GM06990 (cell line): ENCODE measurements at regions not wholly inside any gene's neighbourhood (a gene's known extent, or its start where the extent isn't known, plus 50 kb on each side); places are given as distances from the start of the nearest gene placed in this dataset.
"Not testable (repeated sequence)": the region's sequence is repeated elsewhere in the genome, so short reads cannot be mapped to it uniquely, and the experiment has no call there.

Source experiments
- DNase-seq: peaks from one replicate; pipeline ENCODE4 v3.0.0-alpha.2; 2011; ENCODE audit not compliant: insufficient read length; ENCODE audit errors: extremely low read depth
- H3K27me3 ChIP-seq: replicated peaks from 2 replicates; pipeline ENCODE4 v1.6.0; 2011; ENCODE audit warnings: low read length; ENCODE audit not compliant: control insufficient read depth, insufficient read depth
- H3K36me3 ChIP-seq: 2 replicates; pipeline ENCODE4 v1.5.1; 2011; ENCODE audit warnings: low read length; ENCODE audit not compliant: control insufficient read depth, insufficient read depth
- H3K4me3 ChIP-seq: replicated peaks from 2 replicates; pipeline ENCODE4 v1.5.1; 2011; ENCODE audit warnings: low read depth, mild to moderate bottlenecking, control low read depth, low read length
- TF ChIP-seq, protein P1 (sequence below): IDR thresholded peaks from 2 replicates; pipeline ENCODE4 v1.5.1; 2011; ENCODE audit warnings: low read length, control low read depth, mild to moderate bottlenecking, inconsistent platforms; ENCODE audit not compliant: insufficient read depth, poor library complexity, severe bottlenecking

DNA sequence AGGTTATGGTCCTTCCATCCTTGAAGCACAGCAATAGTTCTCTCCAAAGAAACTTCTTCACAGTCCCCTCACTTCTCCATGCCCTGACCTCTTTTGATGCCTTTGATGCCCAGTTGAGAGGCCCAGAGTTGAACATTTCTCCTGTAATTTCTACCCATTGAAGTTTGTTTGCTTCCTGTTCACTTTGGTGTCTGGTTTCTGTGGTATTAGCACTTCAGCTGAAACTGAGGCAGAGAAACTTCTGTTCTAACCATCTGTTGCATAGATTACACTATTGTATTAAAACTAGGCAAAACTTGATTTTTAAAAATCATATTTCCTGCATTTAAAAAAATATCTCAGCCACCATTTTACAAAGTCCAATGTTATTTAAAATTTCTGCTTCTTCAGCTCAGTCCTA lies 89.8 kb upstream of the ADGRG2 start:
- no peaks in the 10 kb centered on the region for H3K36me3 ChIP-seq
- DNase-seq: no peak
- no peak overlapping the region for H3K4me3 ChIP-seq
- TF ChIP-seq, protein P1, sequence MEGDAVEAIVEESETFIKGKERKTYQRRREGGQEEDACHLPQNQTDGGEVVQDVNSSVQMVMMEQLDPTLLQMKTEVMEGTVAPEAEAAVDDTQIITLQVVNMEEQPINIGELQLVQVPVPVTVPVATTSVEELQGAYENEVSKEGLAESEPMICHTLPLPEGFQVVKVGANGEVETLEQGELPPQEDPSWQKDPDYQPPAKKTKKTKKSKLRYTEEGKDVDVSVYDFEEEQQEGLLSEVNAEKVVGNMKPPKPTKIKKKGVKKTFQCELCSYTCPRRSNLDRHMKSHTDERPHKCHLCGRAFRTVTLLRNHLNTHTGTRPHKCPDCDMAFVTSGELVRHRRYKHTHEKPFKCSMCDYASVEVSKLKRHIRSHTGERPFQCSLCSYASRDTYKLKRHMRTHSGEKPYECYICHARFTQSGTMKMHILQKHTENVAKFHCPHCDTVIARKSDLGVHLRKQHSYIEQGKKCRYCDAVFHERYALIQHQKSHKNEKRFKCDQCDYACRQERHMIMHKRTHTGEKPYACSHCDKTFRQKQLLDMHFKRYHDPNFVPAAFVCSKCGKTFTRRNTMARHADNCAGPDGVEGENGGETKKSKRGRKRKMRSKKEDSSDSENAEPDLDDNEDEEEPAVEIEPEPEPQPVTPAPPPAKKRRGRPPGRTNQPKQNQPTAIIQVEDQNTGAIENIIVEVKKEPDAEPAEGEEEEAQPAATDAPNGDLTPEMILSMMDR: no peak
- no peaks in the 10 kb centered on the region for H3K27me3 ChIP-seq

DNA sequence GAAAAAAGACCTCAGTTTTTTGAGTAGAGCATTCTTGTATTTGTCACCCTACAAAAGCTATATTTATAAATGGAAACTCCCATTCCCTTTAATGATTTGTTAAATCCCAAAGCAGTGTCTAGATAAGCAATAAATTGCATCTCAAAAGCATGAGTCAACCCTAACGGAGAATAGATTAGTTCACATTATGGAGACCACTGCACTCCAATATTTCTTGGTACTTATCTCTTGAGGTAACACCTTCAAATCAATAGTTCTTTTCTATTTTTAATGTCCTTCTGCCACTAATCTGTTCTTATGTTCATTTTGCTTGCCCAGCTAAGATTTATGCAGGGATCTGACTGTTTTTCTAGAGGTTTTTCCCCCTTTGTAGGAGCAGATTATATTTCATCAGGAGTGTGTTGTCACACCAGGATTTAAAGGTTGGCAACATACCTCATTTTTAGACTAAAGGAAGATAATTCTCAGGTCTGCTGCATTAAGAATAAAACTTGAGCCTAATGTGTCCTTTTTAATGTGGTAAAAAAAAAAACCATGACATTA lies 91.4 kb upstream of the ADGRG2 start:
- Histone ChIP-seq H3K27me3 (no peaks in the 10 kb centered on the region), H3K4me3 (no peak overlapping the region), H3K36me3 (no peaks in the 10 kb centered on the region)
- TF ChIP-seq, protein P1: no peak
- DNase-seq: no peak

DNA sequence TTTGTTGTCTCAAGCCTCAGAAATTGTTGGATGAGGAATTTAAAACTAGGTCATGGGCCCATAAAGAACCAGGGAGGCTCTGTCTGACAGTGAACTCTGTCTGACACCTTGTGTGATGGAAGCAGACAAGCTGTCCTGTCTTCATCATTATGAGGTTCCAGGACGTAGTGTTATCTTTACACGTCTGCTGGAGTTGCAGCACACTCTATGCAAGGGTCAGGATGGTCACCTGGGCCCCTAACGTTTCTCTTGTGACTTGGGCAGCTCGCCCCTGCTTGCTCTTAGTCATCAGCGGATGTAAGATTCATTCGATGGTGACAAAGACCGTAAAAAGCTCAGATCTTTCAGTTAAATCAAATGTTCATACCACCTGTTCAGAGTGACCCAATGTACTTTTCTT lies 92.0 kb upstream of the ADGRG2 start:
- DNase-seq: no peak
- Histone ChIP-seq H3K4me3 (no peak overlapping the region), H3K36me3 (no peaks in the 10 kb centered on the region), H3K27me3 (no peaks in the 10 kb centered on the region)
- TF ChIP-seq, protein P1: no peak

DNA sequence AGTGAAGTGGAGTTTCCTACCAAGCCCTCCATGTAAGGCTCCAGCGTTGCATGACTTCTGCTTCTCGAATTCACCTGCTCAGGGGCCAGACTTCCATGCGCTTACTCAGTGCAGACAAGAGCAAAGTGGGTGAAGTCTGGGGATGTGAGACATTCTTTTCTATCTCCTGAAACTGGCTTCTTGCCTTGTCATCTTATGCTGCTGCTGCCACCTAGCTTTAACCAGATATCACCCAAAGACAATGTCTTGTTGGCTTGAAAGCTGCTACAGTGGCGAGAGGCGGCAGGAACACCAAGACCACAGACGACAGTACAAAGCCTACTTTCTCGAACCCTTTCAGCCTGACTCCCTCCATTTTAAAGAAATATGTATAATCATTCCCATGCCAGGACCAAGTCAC lies 103.6 kb upstream of the ADGRG2 start:
- H3K27me3 ChIP-seq: no peaks in the 10 kb centered on the region
- H3K4me3 ChIP-seq: no peak overlapping the region
- TF ChIP-seq, protein P1: peak; percentile 46
- H3K36me3 ChIP-seq: no peaks in the 10 kb centered on the region
- DNase-seq: no peak

DNA sequence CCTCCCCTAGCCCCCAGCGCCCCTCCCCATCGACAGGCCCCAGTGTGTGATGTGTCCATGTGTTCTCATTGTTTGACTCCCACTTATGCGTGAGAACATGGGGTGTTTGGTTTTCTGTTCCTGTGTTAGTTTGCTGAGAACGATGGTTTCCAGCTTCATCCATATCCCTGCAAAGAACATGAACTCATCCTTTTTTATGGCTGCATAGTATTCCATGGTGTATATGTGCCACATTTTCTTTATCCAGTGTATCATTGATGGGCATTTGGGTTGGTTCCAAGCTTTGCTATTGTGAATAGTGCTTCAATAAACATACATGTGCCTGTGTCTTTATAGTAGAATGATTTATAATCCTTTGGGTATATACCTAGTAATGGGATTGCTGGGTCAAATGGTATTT lies 107.6 kb upstream of the ADGRG2 start:
- not testable (repeated sequence) for H3K4me3 ChIP-seq, DNase-seq, H3K27me3 ChIP-seq, H3K36me3 ChIP-seq

DNA sequence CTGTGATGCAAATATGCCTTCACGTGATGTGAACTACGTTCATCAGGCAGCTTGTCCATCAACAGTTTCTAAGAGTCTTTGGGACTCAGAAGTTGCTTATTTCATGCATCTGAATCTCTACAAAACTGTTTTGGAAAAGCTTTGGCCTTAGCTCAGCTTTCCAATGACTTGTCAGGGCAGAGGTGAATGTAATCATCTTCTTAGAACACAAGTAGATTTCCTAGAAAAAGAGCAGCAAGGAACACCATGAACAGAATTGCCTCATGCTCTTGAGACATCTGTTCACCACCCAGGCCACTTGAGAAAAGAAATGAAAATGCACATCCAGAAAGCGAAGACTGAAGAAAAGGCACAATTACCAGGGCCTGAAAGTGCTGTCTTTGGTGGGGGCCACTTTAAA lies 105.8 kb upstream of the PDHA1 start:
- TF ChIP-seq, protein P1: no peak
- no peak for DNase-seq

More for the DNA sequence above, 105.8 kb upstream of the PDHA1 start:
- Histone ChIP-seq H3K36me3 (no peaks in the 10 kb centered on the region), H3K27me3 (no peaks in the 10 kb centered on the region; the same call in 1 of the 2 replicates), H3K4me3 (no peak overlapping the region)
